ENCODE measurements at regions not wholly inside any gene's neighbourhood (a gene's known extent, or its start where the extent isn't known, plus 50 kb on each side); places are given as distances from the start of the nearest gene placed in this dataset.

GRCh38 chr1:185646202-185646683, 87.9 kb upstream of the HMCN1 start (continued):
- no peak for TF ChIP-seq POGK (CRISPR knock-in tag; conservative IDR thresholded peaks at IDR 0.05)
- TF ChIP-seq POLR2AphosphoS2 (IDR thresholded peaks at IDR 0.05; ENCODE audit: low read depth, low read length), result no peak
- peak; percentile 92 for TF ChIP-seq FOXP4 (CRISPR knock-in tag; IDR thresholded peaks at IDR 0.05)
- TF ChIP-seq CENPBD1 (CRISPR knock-in tag; IDR thresholded peaks at IDR 0.05; ENCODE audit: borderline replicate concordance, low read depth), result no peak
- no peak for TF ChIP-seq NR1H2 (CRISPR knock-in tag; IDR thresholded peaks at IDR 0.05; ENCODE audit: borderline replicate concordance, low read depth)
- no peak for TF ChIP-seq ZNF562 (CRISPR knock-in tag; IDR thresholded peaks at IDR 0.05; ENCODE audit: borderline replicate concordance)
- no peak for TF ChIP-seq ZBTB3 (CRISPR knock-in tag; IDR thresholded peaks at IDR 0.05; ENCODE audit: borderline replicate concordance, low read depth)
- TF ChIP-seq ESRRA (CRISPR knock-in tag; IDR thresholded peaks at IDR 0.05; ENCODE audit: low read depth), result no peak
- no peak; the same call in 1 of the 2 replicates for TF ChIP-seq MXD4 (CRISPR knock-in tag; IDR thresholded peaks at IDR 0.05)
- TF ChIP-seq STAG1 (CRISPR knock-in tag; IDR thresholded peaks at IDR 0.05), result peak; percentile 16; the same call in 1 of the 2 replicates
- TF ChIP-seq MTF1 (CRISPR knock-in tag; IDR thresholded peaks at IDR 0.05), result no peak
- TF ChIP-seq CHD2 (IDR thresholded peaks at IDR 0.05; ENCODE audit: low read depth, low read length), result no peak
- no peak for TF ChIP-seq E2F2 (CRISPR knock-in tag; IDR thresholded peaks at IDR 0.05; ENCODE audit: borderline replicate concordance)
- no peak for TF ChIP-seq AKNA (CRISPR knock-in tag; IDR thresholded peaks at IDR 0.05; ENCODE audit: borderline replicate concordance)
- peak; percentile 86 for TF ChIP-seq HNF4G (IDR thresholded peaks at IDR 0.05; ENCODE audit: borderline replicate concordance, low read depth, low read length)
- TF ChIP-seq HNF4G (CRISPR knock-in tag; IDR thresholded peaks at IDR 0.05; ENCODE audit: borderline replicate concordance, low read depth), result peak; percentile 39; the same call in 1 of the 2 replicates
- no peak for TF ChIP-seq ZBTB1 (CRISPR knock-in tag; IDR thresholded peaks at IDR 0.05; ENCODE audit: borderline replicate concordance)
- no peak for TF ChIP-seq DBP (CRISPR knock-in tag; IDR thresholded peaks at IDR 0.05; ENCODE audit: not compliant biosample characterization)
- 0 out of 2 replicates have a peak, but pooled peaks have one; percentile 38 for TF ChIP-seq ZNF451 (CRISPR knock-in tag; IDR thresholded peaks at IDR 0.05)
